Mesothelial cell of epicardium (in vitro differentiated cells): ENCODE measurements at regions not wholly inside any gene's neighbourhood (a gene's known extent, or its start where the extent isn't known, plus 50 kb on each side); places are given as distances from the start of the nearest gene placed in this dataset.
"Not testable (repeated sequence)": the region's sequence is repeated elsewhere in the genome, so short reads cannot be mapped to it uniquely, and the experiment has no call there.

Experiments
- DNase-seq, 2 experiments: peaks; one replicate each; pipeline ENCODE4 v3.0.0; 2021; ENCODE audit warnings: low spot score in 2 of 2; ENCODE audit not compliant: unreplicated experiment in 2 of 2
- H3K27ac Mint-ChIP-seq: 2 replicates; pipeline ENCODE4 v1.8.0; 2021; ENCODE audit warnings: mixed read lengths
- H3K27me3 Mint-ChIP-seq: 2 replicates; pipeline ENCODE4 v1.8.0; 2021; ENCODE audit warnings: low read depth, mixed read lengths
- H3K36me3 Mint-ChIP-seq: 2 replicates; pipeline ENCODE4 v1.8.0; 2021; ENCODE audit warnings: mixed read lengths
- H3K4me1 Mint-ChIP-seq: 2 replicates; pipeline ENCODE4 v1.8.0; 2021; ENCODE audit warnings: mixed read lengths
- H3K4me3 Mint-ChIP-seq: 2 replicates; pipeline ENCODE4 v1.8.0; 2021; ENCODE audit warnings: mild to moderate bottlenecking, moderate library complexity, mixed read lengths
- H3K9me3 Mint-ChIP-seq: 2 replicates; pipeline ENCODE4 v1.8.0; 2021; ENCODE audit warnings: mixed read lengths
- CTCF ChIP-seq: fragments of 200-600 bp; sonication (generic); IDR thresholded peaks from one replicate; pipeline ENCODE4 v1.5.0; 2021; ENCODE audit warnings: antibody characterized with exemption; ENCODE audit not compliant: unreplicated experiment

DNA sequence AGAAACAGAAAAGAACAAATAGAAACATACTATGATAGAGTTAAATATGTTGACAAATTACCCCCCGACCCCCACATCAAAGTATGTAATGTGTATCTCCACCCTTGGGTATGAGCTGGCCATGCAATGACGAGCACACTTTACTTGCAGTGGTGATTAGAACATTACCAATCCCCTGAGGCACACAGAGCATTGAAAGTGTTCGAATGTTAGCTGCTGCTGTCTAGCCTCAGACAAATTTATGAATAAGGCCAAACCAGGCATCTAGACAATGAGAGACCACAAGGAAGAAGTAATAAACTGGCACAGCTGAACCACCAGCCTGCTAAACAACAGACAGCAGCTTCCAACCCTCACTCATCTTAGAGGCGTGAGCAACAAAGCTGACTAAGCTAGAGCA, 380.5 kb downstream of the DSEL start:
- no peak overlapping the region for H3K4me3 Mint-ChIP-seq
- DNase-seq, result no peak
- peaks cover 44% of the 10 kb centered on the region for H3K4me1 Mint-ChIP-seq
- no peaks in the 10 kb centered on the region for H3K27me3 Mint-ChIP-seq
- no peaks in the 10 kb centered on the region for H3K36me3 Mint-ChIP-seq
- no peak for TF ChIP-seq CTCF
- no peak overlapping the region for H3K27ac Mint-ChIP-seq
- no peaks in the 10 kb centered on the region for H3K9me3 Mint-ChIP-seq

DNA sequence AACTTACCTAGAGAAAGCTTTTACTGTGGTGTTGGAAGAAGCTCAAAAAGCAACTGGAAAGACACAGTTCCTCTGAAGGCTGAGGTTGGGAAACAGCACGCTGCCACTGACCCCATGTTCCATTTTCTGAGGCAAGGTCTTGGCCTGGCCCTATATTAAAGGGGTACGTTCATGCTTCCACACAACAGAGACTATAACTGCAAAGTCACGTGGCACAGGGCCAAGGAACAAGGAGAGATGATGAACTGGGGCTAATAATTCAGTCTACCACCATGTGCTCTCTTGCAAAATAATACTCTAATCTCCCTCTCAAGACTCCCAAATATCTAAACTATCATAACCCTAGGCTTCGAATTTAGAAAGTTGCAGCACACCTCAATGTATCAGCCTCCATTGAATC, 381.6 kb downstream of the DSEL start:
- Mint-ChIP-seq H3K4me3 (no peak overlapping the region), H3K36me3 (no peaks in the 10 kb centered on the region), H3K27me3 (no peaks in the 10 kb centered on the region), H3K27ac (no peak overlapping the region), H3K9me3 (no peaks in the 10 kb centered on the region), H3K4me1 (peaks cover 44% of the 10 kb centered on the region)
- no peak for DNase-seq
- TF ChIP-seq CTCF, result no peak

DNA sequence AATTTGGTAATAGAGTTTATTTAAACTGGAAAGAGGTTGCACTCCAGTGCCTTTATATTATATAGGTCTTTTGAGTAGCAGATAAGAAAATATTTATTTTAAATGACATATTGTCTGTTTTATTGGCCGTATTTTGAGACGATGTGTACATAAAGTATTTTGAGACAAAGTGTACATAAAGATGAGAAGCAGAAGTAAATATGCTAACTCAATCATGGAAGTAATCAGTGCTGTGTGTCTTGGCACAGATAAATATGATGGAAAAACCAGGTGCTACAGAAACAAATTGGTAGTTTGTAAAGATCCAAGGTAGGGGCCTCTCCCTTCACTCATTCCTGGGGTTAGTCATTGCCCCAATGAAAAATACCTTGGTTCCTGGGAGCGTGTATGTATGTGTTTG, 382.9 kb downstream of the DSEL start:
- TF ChIP-seq CTCF, result no peak
- no peaks in the 10 kb centered on the region for H3K27me3 Mint-ChIP-seq
- no peaks in the 10 kb centered on the region for H3K9me3 Mint-ChIP-seq
- no peak for DNase-seq
- H3K36me3 Mint-ChIP-seq, result no peaks in the 10 kb centered on the region
- H3K27ac Mint-ChIP-seq, result no peak overlapping the region
- peaks cover 44% of the 10 kb centered on the region for H3K4me1 Mint-ChIP-seq
- H3K4me3 Mint-ChIP-seq, result no peak overlapping the region

DNA sequence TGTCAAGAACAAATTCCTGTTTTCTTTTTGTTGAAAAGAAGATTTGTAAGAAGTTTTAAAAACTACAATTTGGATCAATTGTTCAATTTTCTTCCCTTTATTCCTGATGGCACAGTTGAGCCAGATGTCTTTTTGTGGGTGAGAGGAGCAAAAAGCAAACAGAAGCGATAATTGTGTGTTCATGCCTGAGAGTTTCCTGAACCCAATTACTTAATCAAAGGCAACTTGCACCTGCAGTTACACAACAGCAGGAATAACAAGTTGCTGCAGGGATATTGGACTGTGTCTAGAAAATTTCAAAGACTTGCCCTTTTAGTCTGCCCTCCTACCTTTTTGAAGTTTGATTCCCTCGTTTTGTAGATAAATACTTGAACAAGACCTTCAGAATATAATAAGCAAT, 383.6 kb downstream of the DSEL start:
- Mint-ChIP-seq H3K9me3 (peaks cover 7% of the 10 kb centered on the region), H3K4me3 (no peak overlapping the region), H3K36me3 (no peaks in the 10 kb centered on the region), H3K4me1 (peaks cover 44% of the 10 kb centered on the region), H3K27ac (no peak overlapping the region), H3K27me3 (no peaks in the 10 kb centered on the region)
- TF ChIP-seq CTCF, result no peak
- no peak for DNase-seq

GRCh38 chr18:67131498-67131897, 385.0 kb downstream of the DSEL start:
- Mint-ChIP-seq H3K9me3 (peaks cover 8% of the 10 kb centered on the region), H3K36me3 (no peaks in the 10 kb centered on the region), H3K4me3 (no peak overlapping the region), H3K27ac (no peak overlapping the region), H3K27me3 (no peaks in the 10 kb centered on the region), H3K4me1 (peaks cover 44% of the 10 kb centered on the region)
- no peak for TF ChIP-seq CTCF
- DNase-seq, result no peak

DNA sequence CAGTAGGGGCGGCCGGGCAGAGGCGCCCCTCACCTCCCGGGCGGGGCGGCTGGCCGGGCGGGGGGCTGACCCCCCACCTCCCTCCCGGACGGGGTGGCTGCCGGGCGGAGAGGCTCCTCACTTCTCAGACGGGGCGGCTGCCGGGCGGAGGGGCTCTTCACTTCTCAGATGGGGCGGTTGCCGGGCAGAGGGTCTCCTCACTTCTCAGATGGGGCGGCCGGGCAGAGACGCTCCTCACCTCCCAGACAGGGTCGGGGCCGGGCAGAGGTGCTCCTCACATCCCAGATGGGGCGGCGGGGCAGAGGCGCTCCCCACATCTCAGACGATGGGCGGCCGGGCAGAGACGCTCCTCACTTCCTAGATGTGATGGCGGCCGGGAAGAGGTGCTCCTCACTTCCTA, 389.8 kb downstream of the DSEL start:
- H3K4me3 Mint-ChIP-seq, H3K4me1 Mint-ChIP-seq, DNase-seq, H3K27ac Mint-ChIP-seq, H3K36me3 Mint-ChIP-seq, H3K27me3 Mint-ChIP-seq: not testable (repeated sequence)
- H3K9me3 Mint-ChIP-seq, result peaks cover 11% of the 10 kb centered on the region
